DMS53 treated with DMSO at 0.1 percent for 48 hours (cell line): ENCODE measurements at regions not wholly inside any gene's neighbourhood (a gene's known extent, or its start where the extent isn't known, plus 50 kb on each side); places are given as distances from the start of the nearest gene placed in this dataset.
"Not testable (repeated sequence)": the region's sequence is repeated elsewhere in the genome, so short reads cannot be mapped to it uniquely, and the experiment has no call there.

Experiments used
- DNase-seq: peaks from one replicate; lab custom pipeline; 2025; ENCODE audit not compliant: unreplicated experiment; lab: John Stamatoyannopoulos, UW

DNA sequence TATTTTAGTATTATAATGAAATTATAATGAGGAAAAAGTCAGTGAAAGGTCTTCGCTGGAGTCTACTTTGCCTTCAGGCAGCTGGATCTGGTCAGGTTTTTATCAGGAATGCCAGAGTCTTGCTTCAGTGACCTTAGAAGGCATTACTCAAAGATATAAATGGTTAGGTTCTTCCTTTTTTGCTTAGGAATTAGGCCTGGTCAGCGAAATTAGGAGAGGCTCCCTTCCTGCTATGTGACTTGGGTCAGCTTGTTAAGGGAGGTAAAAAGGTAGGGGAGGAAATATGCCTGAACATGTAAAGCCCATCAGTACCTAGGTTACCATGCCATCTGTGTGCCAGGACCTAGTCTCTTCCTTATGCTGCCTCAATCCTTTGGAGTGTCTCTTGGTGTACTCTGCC is 115.1 kb downstream of the OTOR start:
- no peak for DNase-seq

- no peak for DNase-seq
Observed at GRCh38 chr20:16864069-16864468, 115.9 kb downstream of the OTOR start.

- DNase-seq: no peak
Observed at GRCh38 chr20:16864963-16865362, 116.8 kb downstream of the OTOR start.

- no peak for DNase-seq
Observed at GRCh38 chr20:16865406-16865805, 117.2 kb downstream of the OTOR start.

DNA sequence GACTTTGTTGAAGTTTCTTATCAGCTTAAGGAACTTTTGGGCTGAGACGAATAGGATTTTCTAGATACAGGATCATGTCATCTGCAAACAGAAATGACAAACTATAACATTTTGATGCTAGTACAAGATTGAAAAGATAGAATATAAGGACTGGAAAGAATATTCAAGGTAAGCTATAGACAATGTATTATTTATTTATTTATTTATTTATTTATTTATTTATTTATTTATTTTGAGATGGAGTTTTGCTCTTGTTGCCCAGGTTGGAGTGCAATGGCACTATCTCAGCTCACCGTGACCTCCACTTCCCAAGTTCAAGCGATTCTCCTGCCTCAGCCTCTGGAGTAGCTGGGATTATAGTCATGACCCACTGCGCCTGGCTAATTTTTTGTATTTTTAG is 125.0 kb downstream of the OTOR start:
- not testable (repeated sequence) for DNase-seq

DNA sequence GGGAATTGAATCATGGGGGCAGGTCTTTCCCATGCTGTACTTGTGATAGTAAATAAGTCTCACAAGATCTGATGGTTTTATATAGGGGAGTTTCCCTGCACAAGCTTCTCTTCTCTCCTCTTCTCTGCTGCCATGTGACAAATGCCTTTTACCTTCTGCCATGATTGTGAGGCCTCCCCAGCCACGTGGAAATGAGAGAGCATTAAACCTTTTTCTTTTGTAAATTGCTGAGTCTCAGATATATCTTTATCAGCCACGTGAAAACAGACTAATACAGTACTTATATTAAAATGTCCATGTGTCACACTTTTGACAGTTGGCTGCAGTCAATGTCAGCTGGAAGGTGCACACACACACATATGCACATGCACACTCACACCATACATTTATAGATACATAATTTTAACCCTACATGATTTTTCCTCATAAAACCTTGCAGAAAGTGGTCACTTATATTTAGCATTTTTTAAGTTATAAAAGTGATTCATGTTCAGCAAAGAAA is 128.9 kb downstream of the OTOR start:
- DNase-seq: no peak

DNA sequence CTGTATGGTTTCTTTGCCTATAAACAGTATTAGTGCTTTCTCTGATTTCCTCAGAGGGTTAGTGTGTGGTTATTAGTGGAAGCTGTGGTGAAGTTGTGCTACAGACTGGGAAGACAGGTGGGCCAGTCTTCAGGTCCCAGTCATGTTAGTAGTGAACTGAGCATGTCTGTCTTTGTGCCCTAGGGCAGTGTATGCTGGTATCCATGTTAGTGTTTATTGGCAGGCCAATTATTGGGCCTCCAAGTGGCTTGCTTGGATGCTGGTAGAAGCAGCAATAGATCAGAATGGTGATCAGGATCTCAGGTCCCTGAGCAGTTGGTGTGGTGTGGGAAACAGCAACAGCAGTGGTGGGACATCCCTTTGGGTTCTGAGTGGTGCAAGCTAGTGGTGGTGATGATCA is 137.6 kb downstream of the OTOR start:
- DNase-seq: no peak

DNA sequence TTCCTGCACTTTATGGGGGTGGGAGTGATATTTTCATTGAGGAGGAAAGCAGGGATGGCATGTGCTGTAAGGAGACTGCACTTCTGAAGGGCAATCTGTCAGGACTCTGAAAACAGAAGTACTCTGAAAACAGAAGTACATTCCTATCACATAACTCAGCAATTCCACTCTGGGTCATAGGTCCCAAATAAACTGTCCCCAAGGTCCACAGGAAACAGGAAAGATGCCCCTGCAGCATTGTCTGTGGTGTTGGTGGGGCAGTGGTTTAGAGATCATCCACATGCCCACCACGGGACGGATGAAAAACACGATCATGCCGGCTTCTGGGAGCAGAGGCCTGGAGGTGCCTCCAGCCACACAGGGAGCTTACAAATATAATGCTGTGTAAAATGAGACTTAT is 150.3 kb downstream of the OTOR start:
- DNase-seq: no peak

- DNase-seq: no peak
Observed at GRCh38 chr20:16902662-16903061, 154.5 kb downstream of the OTOR start.

- DNase-seq: no peak
Observed at GRCh38 chr20:16904751-16905150, 156.6 kb downstream of the OTOR start.

GRCh38 chr20:16914277-16914676 is 166.1 kb downstream of the OTOR start:
- DNase-seq: no peak

GRCh38 chr20:16916165-16916564 is 168.0 kb downstream of the OTOR start:
- DNase-seq: no peak

DNA sequence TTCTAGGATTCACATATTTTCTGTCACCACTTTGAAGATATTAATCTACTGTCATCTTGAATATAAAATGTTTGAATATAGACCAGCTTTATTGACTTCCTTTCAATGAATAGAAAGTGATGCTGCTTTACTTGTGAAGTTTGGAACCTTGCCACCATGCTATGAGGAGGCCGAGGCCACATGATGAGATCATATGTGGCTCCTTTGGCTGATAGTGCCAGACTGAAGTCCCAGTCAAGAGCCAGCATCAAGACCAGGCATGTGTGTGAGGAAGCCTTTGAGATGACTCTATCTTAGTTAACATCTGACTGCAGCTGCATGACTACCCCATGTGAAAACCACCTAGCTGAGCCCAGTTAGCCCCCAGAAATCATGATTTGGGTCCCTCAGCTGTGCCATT is 169.5 kb downstream of the OTOR start:
- no peak for DNase-seq

DNA sequence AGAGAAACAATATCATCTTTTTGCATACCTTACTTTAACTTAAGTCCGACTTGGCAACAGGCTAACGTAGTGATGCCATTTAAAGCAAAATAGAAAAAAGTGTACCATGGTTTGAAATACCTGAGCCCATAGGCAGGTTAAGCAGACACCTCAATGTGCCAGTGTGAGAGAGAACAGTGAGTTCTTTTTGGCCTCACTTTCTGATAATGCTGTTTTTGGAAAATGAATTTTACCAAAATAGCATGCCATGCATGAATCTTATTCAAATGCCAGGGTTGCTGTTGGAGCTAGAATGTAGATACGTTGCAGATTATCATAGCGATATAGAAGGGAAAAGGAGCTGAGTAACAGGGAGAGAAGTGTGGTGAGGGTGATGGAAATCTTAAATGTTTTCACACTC is 170.2 kb downstream of the OTOR start:
- no peak for DNase-seq

- no peak for DNase-seq
Observed at GRCh38 chr20:16919841-16920240, 171.7 kb downstream of the OTOR start.

DNA sequence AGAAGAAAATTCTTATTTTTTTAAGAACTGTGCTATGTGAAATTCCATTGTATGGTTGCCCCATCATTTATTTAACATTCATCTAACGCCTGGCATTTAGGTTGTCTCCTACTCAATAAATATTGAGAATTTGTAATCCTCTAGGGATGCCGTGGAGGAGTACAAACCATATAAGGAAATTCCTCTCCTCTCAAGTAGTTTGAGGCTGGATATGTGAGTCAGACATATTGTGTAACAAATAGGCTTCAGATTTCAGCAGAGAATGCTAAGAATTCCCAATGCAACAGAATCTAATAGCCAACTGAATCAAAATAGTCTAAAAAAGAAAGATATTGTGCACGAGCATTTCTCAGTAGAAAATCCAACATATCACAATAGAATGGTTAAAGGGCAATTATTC is 174.7 kb downstream of the OTOR start:
- DNase-seq: peak; percentile 39

DNA sequence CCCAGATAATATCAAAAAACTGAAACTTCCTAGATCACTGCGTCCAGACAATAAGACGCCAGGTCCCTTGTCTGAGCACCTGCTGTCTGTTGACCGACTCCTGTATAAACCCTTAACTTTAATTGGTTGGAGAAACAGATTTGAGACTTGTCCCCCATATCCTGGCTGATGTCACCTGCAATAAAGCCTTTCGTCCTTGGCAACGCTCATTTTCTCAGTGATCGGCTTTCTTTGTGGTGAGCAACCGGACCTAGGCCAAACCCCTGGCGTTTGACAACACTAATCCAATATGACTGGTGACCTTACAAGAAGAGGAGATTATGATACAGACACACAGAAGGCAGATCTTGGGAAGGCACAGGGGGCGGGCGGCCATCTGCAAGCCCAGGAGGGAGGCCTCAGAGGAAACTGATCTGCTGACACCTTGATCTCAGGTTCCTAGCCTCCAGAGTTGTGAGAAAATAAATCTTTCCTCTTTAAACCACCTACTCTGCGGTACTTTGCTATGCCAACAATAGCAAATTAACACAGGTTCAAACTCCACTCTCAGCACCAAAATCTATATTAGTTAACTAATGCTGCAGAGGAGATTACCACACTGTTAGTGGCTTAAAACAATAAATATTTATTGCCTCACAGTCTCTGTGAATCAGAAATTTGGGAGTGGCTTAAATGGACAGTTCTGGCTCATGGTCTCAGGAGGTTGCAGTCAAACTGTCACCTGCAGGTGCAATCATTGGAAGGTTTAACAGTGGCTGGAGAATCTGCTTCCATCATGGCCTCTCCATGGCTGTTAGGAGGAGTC is 178.7 kb downstream of the OTOR start:
- DNase-seq: no peak

- DNase-seq: no peak
Observed at GRCh38 chr20:16929756-16930155, 181.6 kb downstream of the OTOR start.

DNA sequence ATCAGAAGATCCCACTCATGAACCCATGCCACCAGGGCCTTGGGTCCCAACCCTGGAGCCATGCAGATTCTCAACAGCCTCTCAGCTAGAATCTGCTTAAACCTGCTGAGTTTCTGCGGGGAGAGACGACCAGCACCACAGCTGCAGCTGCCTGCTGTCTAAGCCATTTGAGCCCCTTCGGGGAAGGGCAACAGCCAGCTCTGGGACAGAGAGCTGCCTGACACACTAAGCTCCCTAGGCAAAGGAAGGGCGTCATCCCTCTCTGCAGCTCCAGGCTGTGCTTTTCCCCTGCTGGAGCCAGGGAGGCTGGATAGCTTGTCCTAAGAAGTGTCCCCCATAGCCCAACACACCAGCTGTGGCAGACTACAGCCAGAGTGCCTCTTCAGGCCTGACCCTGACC is 182.5 kb downstream of the OTOR start:
- no peak for DNase-seq

GRCh38 chr20:16939051-16939450 is 190.9 kb downstream of the OTOR start:
- DNase-seq: no peak

GRCh38 chr20:16940701-16941100 is 192.5 kb downstream of the OTOR start:
- no peak for DNase-seq

GRCh38 chr20:16942051-16942450 is 193.9 kb downstream of the OTOR start:
- DNase-seq: no peak

- DNase-seq: no peak
Observed at GRCh38 chr20:16942756-16943155, 194.6 kb downstream of the OTOR start.
